IMR-90 (cell line): ENCODE measurements at regions not wholly inside any gene's neighbourhood (a gene's known extent, or its start where the extent isn't known, plus 50 kb on each side); places are given as distances from the start of the nearest gene placed in this dataset.

Experiments
- BHLHE40 ChIP-seq: fragments of 150-350 bp; IDR thresholded peaks from 2 replicates; pipeline ENCODE4 v1.6.1; 2016; ENCODE audit warnings: mild to moderate bottlenecking, low read depth, low read length
- CEBPB ChIP-seq: IDR thresholded peaks from 2 replicates; pipeline ENCODE4 v1.6.1; 2012; ENCODE audit warnings: low read depth, low read length, improper control_type of control experiment
- CHD1 ChIP-seq: IDR thresholded peaks from 2 replicates; pipeline ENCODE4 v1.6.1; 2012; ENCODE audit warnings: low read depth, low read length, improper control_type of control experiment
- CTCF ChIP-seq: conservative IDR thresholded peaks from 2 replicates; pipeline ENCODE4 v1.5.1; 2012; ENCODE audit warnings: mild to moderate bottlenecking, low read depth, low read length, improper control_type of control experiment
- ELK1 ChIP-seq: fragments of 150-350 bp; IDR thresholded peaks from 2 replicates; pipeline ENCODE4 v1.6.1; 2016; ENCODE audit warnings: low read depth, mild to moderate bottlenecking, low read length, moderate library complexity, borderline replicate concordance
- MAFK ChIP-seq: IDR thresholded peaks from 2 replicates; pipeline ENCODE4 v1.6.1; 2012; ENCODE audit warnings: low read depth, low read length, improper control_type of control experiment
- MAZ ChIP-seq: IDR thresholded peaks from 2 replicates; pipeline ENCODE4 v1.6.1; 2012; ENCODE audit warnings: low read depth, mild to moderate bottlenecking, low read length, improper control_type of control experiment, moderate library complexity, borderline replicate concordance
- POLR2A ChIP-seq: IDR thresholded peaks from 2 replicates; pipeline ENCODE4 v1.6.1; 2012; ENCODE audit warnings: mild to moderate bottlenecking, low read depth, low read length
- RAD21 ChIP-seq: IDR thresholded peaks from 2 replicates; pipeline ENCODE4 v1.6.1; 2012; ENCODE audit warnings: low read length, improper control_type of control experiment
- RCOR1 ChIP-seq: IDR thresholded peaks from 2 replicates; pipeline ENCODE4 v1.6.1; 2012; ENCODE audit warnings: mild to moderate bottlenecking, low read length, improper control_type of control experiment; ENCODE audit not compliant: insufficient replicate concordance
- RFX5 ChIP-seq: IDR thresholded peaks from 2 replicates; pipeline ENCODE4 v1.8.0; 2012; ENCODE audit warnings: low read depth, mild to moderate bottlenecking, low read length, moderate library complexity
- SMC3 ChIP-seq: fragments of 150-350 bp; IDR thresholded peaks from 2 replicates; pipeline ENCODE4 v1.6.1; 2016; ENCODE audit warnings: low read depth, mild to moderate bottlenecking, antibody characterized with exemption, low read length, moderate library complexity
- USF2 ChIP-seq: fragments of 150-350 bp; IDR thresholded peaks from 2 replicates; pipeline ENCODE4 v1.6.1; 2017; ENCODE audit warnings: mild to moderate bottlenecking, antibody characterized with exemption, low read length, low read depth

GRCh38 chr3:69435274-69436265 lies 49.7 kb upstream of the FRMD4B start:
- TF ChIP-seq CTCF = no peak
- TF ChIP-seq POLR2A = no peak
- TF ChIP-seq MAFK = no peak
- TF ChIP-seq USF2 = no peak
- no peak for TF ChIP-seq RCOR1
- no peak for TF ChIP-seq RFX5
- TF ChIP-seq CEBPB = no peak
- no peak for TF ChIP-seq MAZ
- no peak for TF ChIP-seq CHD1
- no peak for TF ChIP-seq BHLHE40
- no peak for TF ChIP-seq RAD21
- TF ChIP-seq ELK1 = no peak
- no peak for TF ChIP-seq SMC3
